Right ventricle myocardium inferior (tissue), 1 donor: ENCODE measurements at regions not wholly inside any gene's neighbourhood (a gene's known extent, or its start where the extent isn't known, plus 50 kb on each side); places are given as distances from the start of the nearest gene placed in this dataset.
"Not testable (repeated sequence)": the region's sequence is repeated elsewhere in the genome, so short reads cannot be mapped to it uniquely, and the experiment has no call there.

ENCODE experiments used
- ATAC-seq: fragments of 200-7000 bp; cut with Tn5 transposase; one replicate; pipeline ENCODE4 v1.9.1; 2020; ENCODE audit warnings: mild to moderate bottlenecking, moderate library complexity
- DNase-seq: peaks from one replicate; pipeline ENCODE4 v3.0.0; 2021; ENCODE audit errors: missing footprints
- intact Hi-C: fragments of 100-400 bp; cut with DNase I; formaldehyde crosslinking; loops from one replicate; pipeline ENCODE4 v1.11.0; 2022
- donor health status: DM: no; HTN: yes; CAD: no; lungs with severe emphysema.

DNA sequence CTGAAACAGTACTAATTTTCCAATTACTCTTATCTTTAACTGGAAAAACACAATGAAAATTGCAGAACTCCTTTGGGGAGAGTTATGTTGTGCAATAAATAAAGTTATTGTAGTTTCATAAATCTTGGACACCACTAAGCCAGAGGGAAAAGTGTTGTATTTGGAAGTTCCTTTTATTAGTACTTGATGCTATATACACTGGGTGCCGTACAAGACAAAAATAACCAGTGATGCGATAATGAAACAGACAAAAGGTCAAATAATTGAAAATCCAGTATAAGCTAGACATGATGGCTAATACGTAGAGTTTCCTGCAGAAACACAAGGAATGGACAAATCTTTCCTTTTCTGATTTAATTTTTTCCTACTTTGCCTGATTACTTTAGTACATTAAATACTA lies 541.1 kb downstream of the ETS1 start:
- intact Hi-C loops = no loop called here
- no peak for DNase-seq
- no peak for ATAC-seq

DNA sequence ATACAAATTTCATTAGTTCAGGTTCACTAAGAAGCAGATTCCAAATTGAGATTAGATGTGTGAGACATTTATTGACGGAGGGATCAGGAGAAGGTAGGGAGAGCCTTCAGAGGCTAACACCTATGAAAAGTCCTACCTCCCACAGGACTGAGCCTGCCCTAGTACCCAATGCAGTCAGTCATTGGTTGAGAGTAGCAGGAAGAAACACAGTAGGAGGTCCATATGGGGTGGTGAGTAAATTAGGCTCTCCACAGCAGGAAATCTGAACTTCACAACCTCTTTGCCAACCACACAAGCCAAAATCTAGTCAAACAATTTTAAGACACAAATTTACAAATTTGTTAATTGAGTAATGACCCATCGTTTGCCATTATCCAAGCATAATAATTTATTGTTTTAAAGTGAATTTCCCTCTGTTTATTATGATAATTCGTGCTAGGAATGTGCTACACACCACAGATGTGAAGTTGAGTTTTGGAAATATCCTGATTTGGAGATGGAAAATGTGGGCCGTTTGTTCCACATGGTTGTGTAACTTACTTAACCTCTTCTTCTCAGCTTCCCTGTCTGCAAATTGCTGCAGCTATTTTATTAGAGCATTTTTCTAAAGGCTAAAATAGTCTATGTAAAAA lies 542.1 kb downstream of the ETS1 start:
- intact Hi-C loops = no loop called here
- DNase-seq (no peak), ATAC-seq (no peak)

DNA sequence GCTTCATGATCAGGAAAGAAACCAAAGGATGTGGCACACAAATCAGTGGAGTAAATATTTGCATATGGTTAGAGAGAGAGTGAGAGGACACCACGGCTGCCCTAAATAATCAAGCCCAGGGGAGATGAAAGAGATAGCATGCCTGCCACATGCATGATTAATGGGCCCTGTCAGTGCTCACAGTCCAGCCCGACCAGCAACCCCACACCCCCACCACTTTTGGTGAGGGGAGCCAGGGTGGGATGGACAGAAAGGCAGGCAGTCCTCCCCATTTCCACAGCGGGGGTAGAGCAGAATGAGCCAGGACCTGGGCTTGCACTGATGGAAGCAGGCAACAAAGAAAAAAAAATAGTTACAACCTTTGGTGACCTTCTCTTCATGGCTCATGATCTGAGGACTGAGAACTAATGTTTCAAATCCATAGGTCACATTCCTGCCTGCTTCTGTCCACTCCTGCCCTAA lies 545.0 kb downstream of the ETS1 start:
- intact Hi-C loops = no loop called here
- DNase-seq (no peak), ATAC-seq (no peak)

DNA sequence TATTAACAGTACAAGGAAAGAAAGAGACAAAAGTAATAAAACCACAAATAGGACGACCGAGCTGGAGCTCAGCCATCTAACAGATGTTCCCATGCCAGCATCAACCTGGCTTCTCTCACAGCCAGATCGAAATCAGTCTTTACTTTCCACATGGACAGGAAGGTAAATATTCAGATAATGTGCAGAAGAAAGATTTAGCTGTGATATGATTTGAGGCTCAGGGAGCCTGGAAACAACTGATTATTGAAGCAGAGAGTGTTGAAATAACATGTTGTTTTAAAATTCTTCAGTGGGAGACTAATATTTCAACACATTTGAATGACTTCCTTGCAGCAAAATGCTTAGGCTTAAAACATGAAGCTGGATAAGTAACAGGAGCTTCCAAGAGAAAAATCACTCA lies 546.8 kb downstream of the ETS1 start:
- DNase-seq = no peak
- no peak for ATAC-seq
- intact Hi-C loops = no loop called here

DNA sequence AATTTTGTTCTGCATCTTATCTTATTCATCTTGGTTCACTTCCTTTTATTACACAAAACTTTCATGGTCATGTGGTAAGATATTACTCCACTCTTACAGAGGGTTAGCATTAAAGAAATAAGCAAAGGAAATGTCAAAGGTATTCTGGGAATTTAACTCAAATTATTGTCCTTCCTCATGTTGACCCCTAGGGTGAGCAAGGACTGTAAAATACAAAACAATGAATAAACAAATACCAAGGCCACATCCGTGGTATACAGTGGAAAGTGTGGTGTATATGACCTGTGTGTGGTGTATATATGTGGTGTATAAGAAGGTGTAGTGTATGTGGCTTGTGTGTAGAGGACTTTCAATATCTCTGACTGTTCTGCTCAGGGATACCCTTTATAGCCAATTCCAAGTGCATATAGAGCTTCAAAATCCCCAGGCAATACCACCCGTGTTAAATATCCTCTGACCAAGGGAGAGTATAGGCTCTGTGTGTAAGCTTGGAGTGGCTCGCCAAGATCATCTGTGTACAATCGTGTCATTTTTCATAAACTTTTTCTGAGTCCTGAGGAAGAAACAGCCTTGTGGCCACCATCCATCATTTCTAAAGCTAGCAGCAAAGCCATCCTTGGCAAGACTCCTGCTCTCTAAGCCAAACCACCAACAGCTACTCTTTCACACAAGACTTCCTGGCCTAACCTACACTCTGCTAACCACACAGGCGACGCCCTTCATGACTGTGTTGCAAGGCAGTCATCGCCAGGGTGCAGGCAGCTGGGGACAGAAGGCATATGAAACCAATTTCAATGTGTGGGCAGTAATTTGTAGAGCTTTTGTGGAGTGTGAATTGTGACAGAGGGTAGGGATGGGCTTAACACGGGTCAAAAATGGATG lies 548.0 kb downstream of the ETS1 start:
- ATAC-seq = peak; percentile 63
- peak; percentile 71 for DNase-seq
- intact Hi-C loops = loop anchor here (10.0 kb wide), 4 partner anchors 595 to 915 kb away; partner anchors contain the start of gene KCNJ1

DNA sequence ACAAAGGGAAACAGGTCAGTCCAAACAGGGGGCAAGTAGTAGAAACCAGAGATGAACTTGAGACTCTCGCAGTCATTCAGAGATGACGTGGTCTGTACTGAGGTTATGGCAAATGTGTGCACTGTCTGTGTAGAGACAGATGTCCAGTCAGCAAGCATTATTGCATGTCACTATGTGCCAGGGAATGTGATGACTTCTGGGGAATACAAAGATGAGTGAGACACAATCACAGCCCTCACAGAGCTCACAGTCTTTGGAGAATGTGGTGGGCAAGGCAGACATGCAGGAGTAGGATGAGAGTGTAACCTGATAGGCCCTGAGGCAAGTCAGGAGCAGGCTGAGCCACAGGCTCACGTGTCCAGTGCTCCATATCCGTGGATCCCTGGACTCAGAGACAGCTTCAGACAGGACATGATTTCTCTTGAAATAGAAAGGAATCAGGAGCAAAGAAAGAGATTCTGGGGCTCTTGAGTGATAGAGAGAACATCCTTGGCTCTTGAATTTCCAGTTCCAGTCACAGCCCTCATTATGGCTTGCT lies 550.7 kb downstream of the ETS1 start:
- intact Hi-C loops = loop anchor here (10.0 kb wide), 4 partner anchors 598 to 918 kb away; partner anchors contain the start of gene KCNJ1
- ATAC-seq (no peak), DNase-seq (no peak)

DNA sequence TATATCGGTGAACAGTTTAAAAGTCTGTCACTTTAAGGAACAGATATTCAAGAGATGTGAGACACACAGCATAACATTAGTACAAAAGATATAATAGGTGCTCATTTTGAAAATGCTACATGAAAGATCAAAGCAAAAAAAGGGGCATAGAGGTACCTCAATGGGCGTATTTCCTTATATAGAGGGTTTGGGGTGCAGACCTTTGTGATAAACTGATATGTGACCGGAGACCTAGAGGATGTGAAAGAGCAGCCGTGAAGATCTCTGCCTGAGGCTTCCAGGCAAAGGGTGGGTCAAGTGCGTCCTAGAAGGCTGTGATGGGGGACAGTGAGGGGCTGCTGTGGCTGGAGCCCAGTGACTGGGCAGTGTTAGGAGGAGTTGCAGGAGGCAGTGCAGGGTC lies 551.4 kb downstream of the ETS1 start:
- intact Hi-C loops = loop anchor here (10.0 kb wide), 4 partner anchors 599 to 919 kb away; partner anchors contain the start of gene KCNJ1
- DNase-seq = no peak
- no peak for ATAC-seq

DNA sequence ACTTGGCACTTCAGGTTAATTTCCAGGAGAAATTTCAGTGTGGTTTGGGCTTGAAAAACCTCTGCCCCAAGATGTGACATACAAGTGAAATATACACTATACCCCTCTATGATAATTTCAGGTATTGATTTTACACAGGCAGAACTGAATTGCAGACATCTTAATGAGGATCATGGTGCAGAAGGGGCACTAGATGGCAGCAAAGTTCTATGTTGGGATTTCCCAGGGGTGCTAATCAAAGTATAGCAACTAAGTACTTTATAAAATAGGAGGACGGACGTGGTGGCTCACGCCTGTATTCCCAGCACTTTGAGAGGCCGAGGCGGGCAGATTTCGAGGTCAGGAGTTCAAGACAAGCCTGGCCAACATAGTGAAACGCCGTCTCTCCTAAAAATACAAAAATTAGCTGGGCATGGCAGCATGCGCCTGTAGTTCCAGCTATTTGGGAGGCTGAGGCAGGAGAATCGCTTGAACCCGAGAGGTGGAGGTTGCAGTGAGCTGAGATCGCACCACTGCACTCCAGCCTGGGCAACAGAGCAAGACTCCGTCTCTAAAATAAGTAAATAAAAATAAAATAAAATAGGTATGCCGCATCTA lies 555.7 kb downstream of the ETS1 start:
- not testable (repeated sequence) for ATAC-seq, DNase-seq
- intact Hi-C loops = loop anchor here (5.0 to 10.0 kb wide), 5 partner anchors 126 to 923 kb away; partner anchors contain the start of gene KCNJ1

DNA sequence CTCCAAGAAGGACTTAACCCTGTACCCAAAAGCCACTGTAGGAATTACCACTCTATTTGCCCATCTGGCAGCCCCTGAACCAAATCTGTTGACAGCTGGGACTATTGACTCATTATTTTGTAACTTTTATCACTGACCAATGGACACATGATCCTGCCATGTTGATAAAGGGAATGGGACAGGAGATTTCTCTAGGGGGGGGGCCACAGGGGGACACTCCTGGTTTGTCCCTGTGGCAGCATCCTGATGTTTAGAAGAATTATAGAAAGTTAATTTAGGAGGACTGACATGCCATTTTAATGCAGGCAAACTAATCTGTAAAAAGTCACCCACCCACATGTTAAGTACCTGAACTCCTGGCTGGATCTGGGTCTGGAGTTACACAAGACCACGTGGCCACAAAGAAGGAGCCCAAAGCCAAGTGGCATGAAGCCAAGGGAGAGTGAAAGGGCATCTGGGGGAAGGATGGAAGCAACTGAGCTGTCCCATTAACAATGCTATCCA lies 558.1 kb downstream of the ETS1 start:
- no peak for ATAC-seq
- DNase-seq = no peak
- intact Hi-C loops = loop anchor here (10.0 kb wide), 1 partner anchor 436 kb away; no protein-coding TSS in a partner anchor

DNA sequence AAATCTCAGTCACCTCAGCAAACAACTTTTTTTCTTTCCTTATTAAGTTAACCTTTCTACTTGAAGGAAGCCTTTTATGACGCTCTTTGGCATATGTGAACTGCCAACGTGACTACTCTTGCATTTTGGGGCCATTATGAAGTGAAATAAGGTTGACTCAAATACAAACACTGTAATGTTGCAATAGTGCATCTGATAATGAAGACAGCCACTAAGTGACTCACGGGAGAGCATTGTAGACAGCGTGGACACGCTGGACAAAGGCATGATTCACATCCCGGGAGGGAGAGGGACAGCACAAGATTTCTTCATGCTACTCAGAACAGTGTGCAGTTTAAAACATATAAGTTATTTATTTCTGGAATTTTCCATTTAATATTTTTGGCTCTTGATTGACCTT lies 560.8 kb downstream of the ETS1 start:
- ATAC-seq (no peak), DNase-seq (no peak)
- intact Hi-C loops = loop anchor here (10.0 kb wide), 1 partner anchor 438 kb away; no protein-coding TSS in a partner anchor

DNA sequence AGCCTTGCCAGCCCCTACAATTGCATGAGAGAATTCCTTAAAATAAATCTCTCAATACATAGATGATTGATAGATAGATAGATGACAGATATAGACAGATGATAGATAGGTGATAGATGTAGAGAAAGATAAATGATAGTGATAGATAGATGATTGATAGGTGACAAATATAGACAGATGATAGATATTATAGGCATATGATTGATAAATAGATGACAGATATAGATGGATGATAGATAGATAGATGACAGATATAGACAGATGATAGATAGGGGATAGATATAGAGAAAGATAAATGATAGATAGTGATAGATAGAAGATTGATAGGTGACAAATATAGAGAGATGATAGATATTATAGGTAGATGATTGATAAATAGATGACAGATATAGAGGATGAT lies 564.6 kb downstream of the ETS1 start:
- DNase-seq (no peak), ATAC-seq (no peak)
- intact Hi-C loops = loop anchor here (10.0 kb wide), 1 partner anchor 442 kb away; no protein-coding TSS in a partner anchor

DNA sequence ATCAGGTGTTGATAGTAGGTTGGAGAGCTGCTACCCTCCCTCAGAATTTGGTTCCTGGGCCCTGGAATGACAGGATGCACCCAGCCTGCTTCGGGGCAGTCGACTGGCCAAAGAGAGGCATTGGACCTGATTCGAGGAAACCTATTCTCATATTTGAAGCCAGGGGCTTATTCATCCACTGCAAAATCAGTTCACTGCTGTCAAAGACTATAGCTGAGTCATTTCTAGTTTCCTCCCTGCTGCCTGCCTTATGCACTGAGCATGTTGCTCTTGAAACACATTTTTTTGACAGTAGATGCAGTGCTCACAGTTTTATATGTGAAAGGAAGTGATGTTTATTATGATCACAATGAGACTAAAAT lies 565.4 kb downstream of the ETS1 start:
- intact Hi-C loops = loop anchor here (10.0 kb wide), 1 partner anchor 443 kb away; no protein-coding TSS in a partner anchor
- ATAC-seq = no peak
- DNase-seq = no peak

DNA sequence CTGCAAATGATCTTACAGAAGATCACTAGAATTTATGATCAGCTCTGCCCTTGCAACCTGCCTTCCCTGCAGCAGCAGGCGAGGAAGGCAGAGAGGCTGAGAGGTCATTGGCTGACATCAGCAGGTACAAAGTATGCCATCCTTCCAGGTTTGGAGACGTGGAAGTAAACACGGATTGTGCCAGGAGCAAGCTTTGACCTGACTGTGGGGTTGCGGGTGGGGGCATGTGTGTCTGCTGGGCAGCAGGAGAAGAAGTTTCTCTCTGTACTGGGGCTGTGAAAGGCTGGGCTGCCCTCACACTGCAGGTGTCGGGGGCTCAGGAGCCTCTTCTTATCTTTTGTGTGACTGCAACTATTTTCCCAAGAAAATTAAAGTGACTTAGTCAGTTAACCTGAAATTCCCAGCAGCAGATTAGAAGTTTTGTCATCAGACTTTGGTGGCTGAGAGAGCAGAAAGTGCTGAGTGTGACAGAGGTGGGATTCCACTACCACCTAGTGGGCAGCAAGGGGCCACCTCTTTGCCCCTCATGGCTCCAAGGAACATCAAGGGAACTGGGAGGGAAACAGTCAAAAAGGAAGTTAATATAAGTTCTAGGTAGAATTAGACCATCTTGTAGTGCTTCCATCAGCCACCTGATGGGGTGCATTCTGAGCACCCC lies 565.9 kb downstream of the ETS1 start:
- intact Hi-C loops = loop anchor here (10.0 kb wide), 1 partner anchor 443 kb away; no protein-coding TSS in a partner anchor
- no peak for DNase-seq
- no peak for ATAC-seq

DNA sequence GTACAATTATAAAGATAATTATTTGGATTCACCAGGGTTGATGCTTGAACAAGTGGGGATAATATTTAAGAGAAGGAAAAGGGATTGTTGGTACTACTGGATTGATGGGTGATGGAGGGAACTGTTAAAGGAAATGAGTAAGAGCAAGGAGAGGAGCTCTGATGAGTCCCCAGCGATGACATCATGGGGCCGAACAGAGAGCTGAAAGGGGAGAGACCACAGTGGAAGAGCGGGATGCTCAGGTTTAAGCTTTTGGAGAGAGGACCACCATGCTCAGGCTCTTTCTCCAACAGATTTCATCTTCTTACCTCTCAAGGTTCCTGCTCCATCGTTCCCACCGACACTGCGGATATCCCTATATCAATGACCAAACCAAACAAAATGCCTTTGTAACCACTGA lies 568.7 kb downstream of the ETS1 start:
- DNase-seq (no peak), ATAC-seq (no peak)
- intact Hi-C loops = no loop called here

DNA sequence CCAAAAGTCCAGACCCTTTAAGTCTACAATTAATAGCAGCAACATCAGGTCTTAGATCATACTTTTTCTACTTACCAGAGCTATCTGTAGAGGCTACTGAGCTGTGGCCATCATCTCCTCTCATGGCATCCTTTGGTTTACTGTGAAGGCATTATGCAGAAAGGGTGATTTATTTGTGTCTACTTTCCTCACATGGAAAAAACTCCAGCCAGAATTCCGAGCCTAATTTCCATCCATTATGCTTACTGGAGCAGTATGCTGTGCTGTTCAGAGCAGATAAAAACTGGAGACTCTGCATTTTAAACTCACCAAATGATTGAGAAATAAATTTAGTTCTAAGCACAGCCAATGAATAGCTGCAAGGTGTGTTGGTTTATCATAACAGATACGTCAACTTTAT lies 581.8 kb downstream of the ETS1 start:
- DNase-seq (no peak), ATAC-seq (no peak)
- intact Hi-C loops = no loop called here

DNA sequence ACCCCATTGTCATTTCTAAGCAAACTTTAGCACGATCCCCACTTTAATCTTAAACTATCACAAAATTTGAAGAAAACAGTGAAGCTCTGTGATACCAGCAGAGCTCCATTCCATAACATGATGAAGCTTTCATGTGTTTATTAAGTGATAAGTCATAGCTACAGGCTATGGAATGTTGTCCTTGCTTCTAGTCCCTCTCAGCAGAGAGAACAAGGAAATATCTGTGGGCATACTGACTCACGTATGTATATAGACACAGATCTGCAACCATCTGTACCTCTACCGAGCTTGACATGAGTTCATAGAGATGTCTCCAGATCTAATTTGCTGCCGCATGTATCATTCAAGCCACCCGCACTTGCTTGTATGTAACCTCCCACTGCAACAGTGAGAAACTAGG lies 588.9 kb downstream of the ETS1 start:
- ATAC-seq (no peak), DNase-seq (no peak)
- intact Hi-C loops = no loop called here

DNA sequence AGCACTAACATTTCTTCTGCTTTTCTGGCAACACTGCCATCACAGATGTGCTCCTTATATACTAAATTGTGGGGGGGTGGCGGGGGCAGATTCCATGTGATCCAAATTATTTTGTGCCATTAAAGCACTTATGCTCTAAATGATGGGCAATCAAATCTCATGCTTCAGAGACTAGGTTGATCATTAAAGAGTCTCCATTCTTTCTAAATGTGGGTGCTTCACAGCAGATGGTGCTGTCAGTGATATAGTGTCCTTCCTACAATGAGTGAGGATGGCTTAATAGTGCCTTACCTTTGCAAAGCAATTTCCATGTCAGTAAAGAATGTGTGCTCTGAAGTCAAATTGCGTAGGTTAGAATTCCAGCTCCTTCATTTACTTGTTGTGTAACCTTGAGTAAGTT lies 589.8 kb downstream of the ETS1 start:
- DNase-seq (no peak), ATAC-seq (no peak)
- intact Hi-C loops = no loop called here

DNA sequence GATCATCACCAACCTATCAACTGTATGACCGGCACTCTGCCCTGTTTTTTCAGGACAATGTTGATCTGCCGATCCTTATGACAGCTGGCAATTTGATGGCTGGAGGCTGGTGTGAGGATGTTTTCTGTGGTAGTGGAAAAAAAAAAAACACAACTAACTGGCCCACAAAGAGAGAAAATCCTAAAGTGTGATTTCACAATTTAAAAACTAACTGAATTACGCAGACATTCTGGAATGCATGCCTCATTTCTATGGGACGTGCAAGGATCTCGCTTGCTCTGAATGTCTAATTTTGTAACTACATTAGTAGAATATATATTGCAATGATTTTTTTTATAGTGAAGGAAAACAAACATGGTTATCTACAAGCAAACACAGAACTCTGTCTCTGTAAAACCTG lies 590.5 kb downstream of the ETS1 start:
- ATAC-seq = no peak
- no peak for DNase-seq
- intact Hi-C loops = no loop called here
